Pons (tissue), 1 donor: ENCODE measurements at regions not wholly inside any gene's neighbourhood (a gene's known extent, or its start where the extent isn't known, plus 50 kb on each side); places are given as distances from the start of the nearest gene placed in this dataset.
A peak's percentile ranks its signal among the peaks of the same experiment; 100 is the strongest.

Experiments used
- DNase-seq: peaks from one replicate; pipeline ENCODE4 v3.0.0-alpha.2; 2016; ENCODE audit warnings: low spot score

DNA sequence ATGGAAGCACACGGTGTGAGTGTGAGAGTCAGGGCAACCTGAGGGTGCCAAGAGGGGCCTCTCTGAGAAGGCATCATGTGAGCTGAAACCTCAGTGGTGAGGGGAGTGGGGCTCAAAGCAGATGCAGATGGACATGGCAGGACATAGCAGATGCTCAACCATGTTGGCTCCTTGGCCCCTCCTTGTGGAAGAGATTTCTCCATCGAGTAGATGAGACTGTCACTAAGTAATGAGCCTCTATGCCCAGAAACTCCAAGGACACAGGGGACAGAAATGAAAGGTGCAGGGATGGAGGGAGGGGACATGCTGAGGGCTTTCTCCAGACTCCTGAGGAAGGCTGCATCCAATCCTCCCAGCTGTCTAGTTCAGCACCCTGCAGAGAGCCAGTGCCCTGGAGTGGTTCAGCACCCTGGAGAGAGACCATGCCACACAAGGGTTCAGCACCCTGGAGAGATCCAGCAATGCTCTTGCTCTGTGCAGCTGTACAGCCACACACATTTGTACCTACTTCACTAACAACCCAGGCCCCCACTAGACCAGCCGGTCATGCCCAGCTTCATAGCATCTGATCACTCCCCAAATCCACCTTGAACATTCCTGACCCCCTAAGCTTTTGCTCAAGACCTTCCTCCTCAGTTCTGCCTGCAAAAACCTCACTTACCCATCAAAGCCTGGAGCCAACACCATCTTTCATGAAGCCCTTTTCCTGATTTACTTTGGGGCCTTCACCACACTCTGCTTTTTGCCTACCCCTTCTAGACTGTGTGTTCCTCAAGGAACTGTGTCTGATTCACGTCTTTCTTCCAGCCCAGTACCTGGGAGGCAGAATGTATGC lies 252.0 kb downstream of the CTTN start:
- DNase-seq: peak; percentile 50

DNA sequence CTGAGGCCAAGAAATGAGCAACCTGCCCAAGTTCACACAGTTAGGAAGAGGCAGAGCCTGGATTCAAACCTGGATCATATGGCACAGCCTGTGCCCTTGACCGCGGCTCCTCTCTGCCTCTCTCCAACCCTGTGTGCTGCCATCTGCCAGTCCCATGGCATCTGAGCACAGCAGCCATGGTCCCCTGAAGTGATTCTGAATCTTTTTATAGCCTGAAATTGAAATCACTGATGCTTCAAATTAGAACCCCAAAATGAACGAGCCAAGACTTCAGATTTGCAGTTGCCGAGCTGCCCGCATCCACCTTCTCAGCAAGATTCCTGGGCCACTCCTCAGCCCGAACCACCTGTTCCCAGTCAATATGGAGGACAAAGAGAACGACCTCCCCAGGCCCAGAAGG lies 252.7 kb downstream of the CTTN start:
- DNase-seq: no peak

GRCh38 chr11:70654016-70654415 lies 255.7 kb downstream of the CTTN start:
- no peak for DNase-seq

DNA sequence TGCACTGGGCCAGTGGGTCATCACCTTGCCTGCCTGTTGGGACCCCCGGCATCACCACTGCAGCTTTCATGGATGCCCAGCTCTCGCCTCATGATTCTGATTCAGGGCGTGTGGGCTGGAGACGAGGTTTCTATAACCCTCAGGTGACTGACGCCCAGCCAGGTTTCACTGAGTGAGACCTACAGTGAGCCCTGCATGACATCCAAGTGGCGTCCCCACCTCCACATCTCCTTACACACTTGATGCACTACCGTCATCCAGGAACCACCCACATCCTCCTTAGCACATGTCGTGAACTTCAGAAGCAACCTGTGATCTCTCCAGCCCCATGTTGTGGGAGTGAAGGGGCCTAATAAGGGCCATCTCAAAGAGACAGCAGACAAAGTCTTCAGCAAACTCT lies 257.5 kb downstream of the CTTN start:
- DNase-seq: no peak

GRCh38 chr11:70656252-70656651 lies 257.9 kb downstream of the CTTN start:
- DNase-seq: no peak

DNA sequence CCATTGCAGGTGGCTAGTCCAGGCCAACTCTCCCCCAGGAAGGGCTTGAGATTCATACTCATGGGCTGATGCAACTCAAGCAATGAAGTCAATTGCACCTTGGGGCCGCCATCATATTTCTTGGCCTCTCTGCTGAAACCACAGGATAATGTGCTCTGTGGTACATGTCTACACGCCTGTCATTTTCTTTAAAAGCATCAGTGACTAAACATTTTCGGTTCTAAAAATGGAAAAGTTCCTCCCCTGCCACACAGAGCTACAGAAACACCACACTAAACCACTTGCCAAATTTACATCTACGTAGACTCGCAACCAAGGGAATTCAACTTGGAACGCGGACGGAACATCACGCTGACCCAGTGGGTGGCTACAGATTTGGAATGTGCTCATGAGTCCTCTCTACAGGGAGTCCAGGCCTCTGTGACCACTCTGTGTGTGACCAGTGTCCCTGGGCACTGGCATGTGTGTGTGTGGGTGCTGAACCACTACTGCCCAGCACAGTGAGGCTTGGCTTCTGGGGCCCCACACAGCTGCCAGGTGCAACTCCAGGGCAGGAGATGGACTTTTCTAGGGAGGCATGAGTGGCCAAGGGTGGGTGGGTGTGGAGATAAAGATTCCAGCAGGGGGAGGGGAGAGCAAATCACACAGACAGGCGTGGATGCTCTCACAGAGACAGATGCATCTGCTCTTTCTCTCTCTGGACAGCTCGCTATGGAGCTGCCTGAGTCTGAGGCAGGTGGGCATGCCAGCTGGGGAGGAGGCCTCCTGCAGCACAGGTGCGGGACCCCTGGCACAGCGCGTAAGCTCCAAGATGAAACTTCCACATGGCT lies 261.9 kb downstream of the CTTN start:
- no peak for DNase-seq

DNA sequence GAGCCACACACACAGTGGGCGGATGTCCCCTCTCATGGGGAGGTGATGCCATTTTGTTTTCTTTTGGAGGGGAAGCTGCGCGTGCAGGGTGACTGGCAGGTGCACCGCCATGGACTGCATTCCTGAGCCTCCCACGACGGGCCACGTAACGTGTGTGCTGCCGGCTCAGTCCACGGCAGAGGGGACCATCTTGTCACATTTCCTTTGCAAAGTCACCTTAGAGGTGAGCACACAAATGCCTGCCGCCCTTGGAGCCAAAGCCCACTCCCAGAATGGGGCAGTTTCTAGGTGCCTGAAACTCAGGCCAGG lies 262.5 kb downstream of the CTTN start:
- no peak for DNase-seq

GRCh38 chr11:70661761-70662501 lies 263.6 kb downstream of the CTTN start:
- no peak for DNase-seq

DNA sequence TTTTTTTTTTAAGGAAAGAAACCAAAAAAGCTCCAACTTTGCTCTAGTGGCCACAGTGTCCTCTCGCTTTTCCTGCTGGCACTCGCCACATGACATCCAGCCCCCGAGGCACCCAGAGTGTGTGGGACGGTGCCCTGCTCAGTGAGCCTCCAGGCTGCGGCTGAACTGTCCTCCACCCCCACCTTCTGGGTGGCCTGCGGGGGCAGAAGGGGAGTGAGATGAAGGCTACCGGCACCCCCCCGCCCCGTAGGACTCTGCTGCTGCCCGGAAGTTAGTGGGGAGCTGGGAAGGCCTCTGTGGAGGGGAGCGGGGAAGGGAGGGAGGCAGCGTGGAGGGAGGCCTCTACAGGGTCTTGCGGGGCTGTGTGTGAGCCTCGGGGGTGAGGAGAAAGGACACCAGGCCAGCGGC lies 264.4 kb downstream of the CTTN start:
- no peak for DNase-seq

GRCh38 chr11:70663815-70664214 lies 265.5 kb downstream of the CTTN start:
- no peak for DNase-seq

GRCh38 chr11:70666311-70666710 lies 268.0 kb downstream of the CTTN start:
- DNase-seq: no peak

DNA sequence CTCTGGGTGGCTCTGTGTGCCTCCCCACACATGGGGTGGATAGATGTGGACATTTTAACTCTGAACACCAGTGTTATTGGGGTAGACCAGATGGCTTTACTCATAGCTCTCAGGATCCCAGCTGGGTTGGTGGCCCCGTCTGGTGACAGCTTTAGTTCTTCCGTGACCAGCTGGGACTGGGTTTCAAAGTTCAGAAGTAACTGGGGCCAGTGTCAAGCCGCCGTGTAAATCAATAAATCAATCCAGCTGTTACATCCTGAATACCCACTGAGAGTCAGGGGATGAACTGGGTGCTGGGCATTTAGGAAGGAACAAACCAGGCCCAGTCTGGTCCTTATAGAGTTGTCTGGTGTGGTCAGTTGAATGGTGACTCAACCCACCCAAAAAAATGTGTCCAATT lies 269.4 kb downstream of the CTTN start:
- DNase-seq: no peak

GRCh38 chr11:70668204-70669202 lies 270.2 kb downstream of the CTTN start:
- DNase-seq: no peak

DNA sequence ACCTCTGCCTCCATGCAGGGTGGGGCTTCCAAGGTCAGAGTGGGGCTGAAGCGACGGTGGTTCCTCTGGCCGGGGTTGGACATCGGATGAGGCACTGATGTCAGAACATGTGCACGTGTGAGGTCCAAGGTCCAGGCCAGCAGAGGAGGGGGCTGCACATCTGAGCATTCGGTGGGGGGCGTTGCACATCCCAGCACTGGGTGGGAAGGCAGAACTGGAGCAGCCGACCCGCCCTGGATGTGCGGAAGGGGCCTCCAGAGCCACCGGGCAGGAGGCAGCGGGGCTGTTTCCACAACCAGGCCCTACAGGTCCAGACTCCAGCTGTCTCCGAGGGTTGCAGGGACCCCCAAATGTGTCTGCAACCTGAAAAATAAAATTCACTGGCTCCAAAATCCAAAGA lies 271.0 kb downstream of the CTTN start:
- no peak for DNase-seq

DNA sequence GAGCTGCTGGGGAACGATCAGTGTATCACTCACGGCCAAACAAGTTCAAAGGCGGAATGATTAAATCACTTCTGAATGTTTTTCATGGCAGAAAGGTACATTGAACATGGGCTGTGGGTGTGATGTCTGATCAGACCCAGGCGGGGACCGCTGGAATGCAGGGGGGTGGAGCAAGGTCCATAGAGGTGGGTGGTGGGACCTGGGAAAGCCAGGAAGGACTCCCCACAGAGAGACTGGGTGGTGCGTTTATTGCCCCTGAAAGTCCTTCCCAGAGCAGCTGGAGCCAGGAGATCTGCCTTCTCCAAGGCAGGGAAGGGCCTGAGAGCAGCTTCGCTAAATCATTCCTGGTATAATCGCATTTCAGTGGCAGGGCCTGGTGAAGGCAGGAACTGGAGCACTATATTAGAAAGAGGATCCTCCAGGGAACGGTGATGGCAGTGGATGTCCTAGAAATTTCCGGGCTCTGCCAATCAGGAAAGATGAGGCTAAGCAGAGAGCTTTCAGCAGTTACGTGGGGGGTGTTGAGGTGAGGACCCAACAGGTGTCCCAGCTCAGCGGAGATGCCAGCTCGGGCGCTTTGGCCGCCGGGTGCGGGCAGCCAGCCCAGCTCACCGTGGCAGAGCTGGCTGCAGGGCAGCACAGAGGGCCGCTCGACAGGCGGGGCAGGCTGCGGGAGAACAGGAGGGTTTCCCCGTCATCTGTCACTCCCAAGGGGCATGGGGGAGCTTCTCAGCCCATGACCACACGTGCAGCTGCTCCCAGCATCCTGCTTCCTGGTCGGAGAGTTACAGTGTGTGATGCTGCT lies 271.7 kb downstream of the CTTN start:
- DNase-seq: no peak

DNA sequence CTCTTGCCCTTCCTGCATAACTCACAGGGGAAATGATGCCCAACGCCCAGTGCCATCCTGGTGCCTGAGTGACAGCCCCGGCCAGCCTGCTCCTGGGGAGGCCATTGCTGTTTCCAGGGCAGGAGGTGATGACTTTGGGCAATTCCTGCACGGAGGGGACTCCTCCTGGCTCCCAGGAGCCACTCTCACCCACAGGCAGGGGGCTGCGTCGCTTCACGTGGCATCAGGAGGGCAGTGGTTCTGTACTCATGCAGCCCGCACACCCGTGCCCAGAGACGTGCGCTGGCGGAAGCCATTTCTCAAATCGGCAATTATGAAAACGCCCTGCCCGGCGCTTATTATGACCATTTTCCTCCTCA lies 272.3 kb downstream of the CTTN start:
- no peak for DNase-seq

- DNase-seq: no peak
These were observed 272.8 kb downstream of the CTTN start for GRCh38 chr11:70671083-70671482.

- DNase-seq: no peak
These were observed 273.3 kb downstream of the CTTN start for GRCh38 chr11:70671611-70672010.

DNA sequence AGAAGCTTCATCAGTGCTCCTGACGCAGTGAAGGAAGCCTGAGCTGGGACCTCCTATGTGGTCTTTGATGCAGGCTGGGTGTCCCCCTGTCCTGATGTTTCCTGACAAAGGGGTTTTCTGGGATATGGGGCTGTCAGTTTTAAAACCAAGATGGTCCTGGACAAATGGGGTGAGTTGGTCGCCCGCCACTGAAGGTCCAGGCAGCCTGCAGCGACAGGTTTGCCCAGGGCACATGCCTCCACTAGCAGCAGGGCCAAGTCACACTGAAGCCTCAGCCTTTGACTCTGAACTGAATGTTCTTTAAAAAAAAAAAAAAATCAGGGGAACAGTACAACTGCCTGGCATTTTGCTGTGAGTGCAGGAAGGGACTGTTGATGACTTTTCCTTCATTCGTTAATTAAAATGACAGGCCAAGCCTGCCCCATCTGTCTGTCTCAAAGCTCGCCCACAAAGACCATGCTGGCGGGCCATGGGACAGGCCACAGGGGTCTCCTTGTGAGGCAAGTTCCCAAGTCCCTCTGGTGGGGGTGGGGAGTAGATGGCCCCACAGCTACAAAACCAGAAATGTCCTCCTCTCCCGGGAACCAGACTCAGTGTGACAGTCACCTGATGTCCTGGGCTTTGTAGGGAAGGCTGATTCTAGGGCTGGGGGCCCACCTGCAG lies 274.8 kb downstream of the CTTN start:
- DNase-seq: no peak

- no peak for DNase-seq
These were observed 276.3 kb downstream of the CTTN start for GRCh38 chr11:70674605-70675004.
